ENCODE measurements at regions not wholly inside any gene's neighbourhood (a gene's known extent, or its start where the extent isn't known, plus 50 kb on each side); places are given as distances from the start of the nearest gene placed in this dataset.
"Not testable (repeated sequence)": the region's sequence is repeated elsewhere in the genome, so short reads cannot be mapped to it uniquely, and the experiment has no call there.

DNA sequence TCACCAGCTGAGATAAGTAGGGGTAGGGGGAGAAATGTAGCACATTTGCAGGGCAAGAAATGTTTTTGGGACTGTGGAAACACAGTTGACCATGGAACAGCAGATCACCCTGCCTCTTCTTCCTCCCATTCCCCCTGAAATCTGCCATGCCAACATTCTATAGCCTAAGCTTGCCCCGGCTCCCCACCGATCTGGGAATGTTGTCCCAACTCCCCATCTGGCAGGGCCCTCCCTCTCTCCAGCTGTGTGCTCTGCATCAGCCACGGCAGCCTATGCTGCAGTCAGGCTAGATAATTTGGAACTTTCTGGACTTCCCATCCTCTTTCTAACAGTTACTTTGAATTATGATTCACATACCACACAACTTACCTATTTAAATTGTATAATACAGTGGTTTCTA is 425.1 kb upstream of the RAB6C start:
- Histone ChIP-seq H3K36me3 (ENCODE audit: control insufficient read depth in 2 of 3, insufficient read depth in 3 of 3, low read length in 3 of 3) (no peaks in the 10 kb centered on the region), H3K27me3 (ENCODE audit: control insufficient read depth in 2 of 2, insufficient read depth in 2 of 2, low read length in 2 of 2) (no peaks in the 10 kb centered on the region), H3K27ac (ENCODE audit: low read depth, low read length) (no peak overlapping the region), H3K4me1 (ENCODE audit: control insufficient read depth in 2 of 2, insufficient read depth in 2 of 2, low read length in 2 of 2) (no peaks in the 10 kb centered on the region), H3K9me3 (ENCODE audit: control insufficient read depth in 2 of 3, low read length in 3 of 3) (peaks cover 0 to 1% (median 0%) of the 10 kb centered on the region in 3 experiments), H3K4me3 (ENCODE audit: low read length) (no peak overlapping the region)
- peaks cover 0 to 16% (median 3%) of the 10 kb centered on the region in 5 donors for H3K27me3 Mint-ChIP-seq
- no peak for DNase-seq
- intact Hi-C loops (cut with micrococcal nuclease) = no loop called here
- no peak overlapping the region for H3K27ac Mint-ChIP-seq
- no peaks in the 10 kb centered on the region for H3K36me3 Mint-ChIP-seq
- peaks cover 0 to 10% (median 0%) of the 10 kb centered on the region in 11 donors for H3K9me3 Mint-ChIP-seq
- no peaks in the 10 kb centered on the region for H3K4me1 Mint-ChIP-seq
- H3K4me3 Mint-ChIP-seq = no peak overlapping the region
- ChIA-PET CTCF (no interaction called here), POLR2A (no interaction called here)
- ATAC-seq = no peak

DNA sequence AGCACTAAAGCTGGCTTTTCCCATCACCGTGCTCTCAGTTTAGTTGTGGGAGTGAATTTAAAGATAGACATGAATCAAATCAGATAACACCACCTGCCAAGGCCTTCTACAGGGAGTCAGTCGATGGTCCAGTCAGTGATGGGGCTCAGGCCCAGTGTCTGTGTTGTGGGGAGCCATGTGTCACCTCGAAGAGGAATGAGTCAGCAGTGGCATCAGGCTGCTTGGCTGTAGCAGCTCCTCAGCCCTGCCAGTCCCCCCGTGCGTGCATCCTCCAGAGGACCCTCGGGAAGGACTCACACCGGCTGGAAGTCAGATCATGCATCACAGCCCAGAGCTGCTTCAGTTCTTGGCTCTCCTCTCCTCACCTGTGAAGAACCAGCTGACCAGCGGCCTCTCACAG is 420.4 kb upstream of the RAB6C start:
- Mint-ChIP-seq H3K4me1 (no peaks in the 10 kb centered on the region), H3K36me3 (no peaks in the 10 kb centered on the region), H3K27me3 (peaks cover 0 to 7% (median 0%) of the 10 kb centered on the region in 5 donors), H3K9me3 (peaks cover 0 to 10% (median 1%) of the 10 kb centered on the region in 11 donors), H3K27ac (no peak overlapping the region), H3K4me3 (no peak overlapping the region)
- no peaks in the 10 kb centered on the region for H3K4me1 ChIP-seq (ENCODE audit: control insufficient read depth in 2 of 2, insufficient read depth in 2 of 2, low read length in 2 of 2)
- no peaks in the 10 kb centered on the region for H3K27me3 ChIP-seq (ENCODE audit: control insufficient read depth in 2 of 2, insufficient read depth in 2 of 2, low read length in 2 of 2)
- ChIA-PET POLR2A (no interaction called here), CTCF (no interaction called here)
- no peaks in the 10 kb centered on the region for H3K36me3 ChIP-seq (ENCODE audit: control insufficient read depth in 2 of 3, insufficient read depth in 3 of 3, low read length in 3 of 3)
- no peak for DNase-seq
- ATAC-seq = no peak
- peaks cover 0 to 6% (median 0%) of the 10 kb centered on the region in 3 experiments for H3K9me3 ChIP-seq (ENCODE audit: control insufficient read depth in 2 of 3, low read length in 3 of 3)
- intact Hi-C loops (cut with micrococcal nuclease) = no loop called here
- H3K27ac ChIP-seq (ENCODE audit: low read depth, low read length) = no peak overlapping the region
- H3K4me3 ChIP-seq (ENCODE audit: low read length) = no peak overlapping the region

- H3K36me3 Mint-ChIP-seq = peaks cover 0 to 10% (median 0%) of the 10 kb centered on the region in 5 donors
- intact Hi-C loops (cut with micrococcal nuclease) = no loop called here
- Histone ChIP-seq H3K4me3 (ENCODE audit: low read length) (no peak overlapping the region), H3K27ac (ENCODE audit: low read depth, low read length) (no peak overlapping the region), H3K9me3 (ENCODE audit: control insufficient read depth in 2 of 3, low read length in 3 of 3) (no peaks in the 10 kb centered on the region), H3K27me3 (ENCODE audit: control insufficient read depth in 2 of 2, insufficient read depth in 2 of 2, low read length in 2 of 2) (no peaks in the 10 kb centered on the region), H3K4me1 (ENCODE audit: control insufficient read depth in 2 of 2, insufficient read depth in 2 of 2, low read length in 2 of 2) (no peaks in the 10 kb centered on the region), H3K36me3 (ENCODE audit: control insufficient read depth in 2 of 3, insufficient read depth in 3 of 3, low read length in 3 of 3) (no peaks in the 10 kb centered on the region)
- DNase-seq (no peak), ATAC-seq (no peak)
- no peaks in the 10 kb centered on the region for H3K4me1 Mint-ChIP-seq
- CTCF ChIA-PET = no interaction called here
- H3K4me3 Mint-ChIP-seq = no peak overlapping the region
- H3K27ac Mint-ChIP-seq = no peak overlapping the region
- POLR2A ChIA-PET = no interaction called here
- H3K27me3 Mint-ChIP-seq = peaks cover 0 to 15% (median 9%) of the 10 kb centered on the region in 5 donors
- H3K9me3 Mint-ChIP-seq = peaks cover 0 to 30% (median 11%) of the 10 kb centered on the region in 11 donors
Observed at GRCh38 chr2:129565551-129566109, 413.8 kb upstream of the RAB6C start.

GRCh38 chr2:129570812-129571211 is 408.7 kb upstream of the RAB6C start:
- H3K36me3 ChIP-seq (ENCODE audit: control insufficient read depth in 2 of 3, insufficient read depth in 3 of 3, low read length in 3 of 3); CTCF ChIA-PET; H3K9me3 ChIP-seq (ENCODE audit: control insufficient read depth in 2 of 3, low read length in 3 of 3); H3K27ac ChIP-seq (ENCODE audit: low read depth, low read length); H3K4me1 Mint-ChIP-seq; H3K27ac Mint-ChIP-seq; ATAC-seq; POLR2A ChIA-PET; intact Hi-C loops (cut with micrococcal nuclease); H3K4me1 ChIP-seq (ENCODE audit: control insufficient read depth in 2 of 2, insufficient read depth in 2 of 2, low read length in 2 of 2); H3K4me3 Mint-ChIP-seq; H3K4me3 ChIP-seq (ENCODE audit: low read length); H3K27me3 ChIP-seq (ENCODE audit: control insufficient read depth in 2 of 2, insufficient read depth in 2 of 2, low read length in 2 of 2); DNase-seq: not testable (repeated sequence)
- H3K27me3 Mint-ChIP-seq = peaks cover 0 to 12% (median 4%) of the 10 kb centered on the region in 5 donors
- H3K9me3 Mint-ChIP-seq = peaks cover 0 to 53% (median 29%) of the 10 kb centered on the region in 11 donors
- H3K36me3 Mint-ChIP-seq = peaks cover 0 to 15% (median 0%) of the 10 kb centered on the region in 5 donors

- no peak overlapping the region for H3K4me3 Mint-ChIP-seq
- ChIA-PET CTCF (no interaction called here), POLR2A (no interaction called here)
- Histone ChIP-seq H3K27me3 (ENCODE audit: control insufficient read depth in 2 of 2, insufficient read depth in 2 of 2, low read length in 2 of 2) (no peaks in the 10 kb centered on the region), H3K9me3 (ENCODE audit: control insufficient read depth in 2 of 3, low read length in 3 of 3) (peaks cover 0 to 2% (median 0%) of the 10 kb centered on the region in 3 experiments), H3K4me1 (ENCODE audit: control insufficient read depth in 2 of 2, insufficient read depth in 2 of 2, low read length in 2 of 2) (no peaks in the 10 kb centered on the region), H3K36me3 (ENCODE audit: control insufficient read depth in 2 of 3, insufficient read depth in 3 of 3, low read length in 3 of 3) (no peaks in the 10 kb centered on the region), H3K4me3 (ENCODE audit: low read length) (no peak overlapping the region), H3K27ac (ENCODE audit: low read depth, low read length) (no peak overlapping the region)
- H3K27me3 Mint-ChIP-seq = peaks cover 0 to 11% (median 7%) of the 10 kb centered on the region in 5 donors
- H3K4me1 Mint-ChIP-seq = no peaks in the 10 kb centered on the region
- no peak for DNase-seq
- peaks cover 0 to 30% (median 21%) of the 10 kb centered on the region in 11 donors for H3K9me3 Mint-ChIP-seq
- peaks cover 0 to 5% (median 0%) of the 10 kb centered on the region in 5 donors for H3K36me3 Mint-ChIP-seq
- intact Hi-C loops (cut with micrococcal nuclease) = no loop called here
- no peak overlapping the region for H3K27ac Mint-ChIP-seq
- no peak for ATAC-seq
Observed at GRCh38 chr2:129575431-129575830, 404.0 kb upstream of the RAB6C start.

DNA sequence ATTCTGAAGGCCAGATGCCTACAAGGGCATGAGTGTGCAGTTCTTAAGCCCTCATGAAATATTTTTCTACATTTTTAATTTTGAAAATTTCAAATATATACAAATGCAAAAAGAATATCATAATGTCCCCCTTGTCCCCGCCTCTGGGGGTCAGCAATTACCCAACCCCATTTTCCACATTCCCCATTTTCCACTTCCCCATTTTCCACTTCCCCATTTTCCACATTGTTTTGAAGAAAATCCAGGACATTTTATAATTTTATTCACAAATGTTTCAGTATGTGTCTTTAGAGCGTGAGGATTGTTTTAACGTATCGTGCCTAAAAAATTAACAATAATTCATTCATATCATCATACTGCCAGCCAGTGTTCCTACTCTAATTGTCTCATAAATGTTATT is 403.6 kb upstream of the RAB6C start:
- Histone ChIP-seq H3K27me3 (ENCODE audit: control insufficient read depth in 2 of 2, insufficient read depth in 2 of 2, low read length in 2 of 2) (no peaks in the 10 kb centered on the region), H3K4me1 (ENCODE audit: control insufficient read depth in 2 of 2, insufficient read depth in 2 of 2, low read length in 2 of 2) (no peaks in the 10 kb centered on the region), H3K36me3 (ENCODE audit: control insufficient read depth in 2 of 3, insufficient read depth in 3 of 3, low read length in 3 of 3) (no peaks in the 10 kb centered on the region), H3K27ac (ENCODE audit: low read depth, low read length) (no peak overlapping the region), H3K4me3 (ENCODE audit: low read length) (no peak overlapping the region), H3K9me3 (ENCODE audit: control insufficient read depth in 2 of 3, low read length in 3 of 3) (peaks cover 0 to 7% (median 0%) of the 10 kb centered on the region in 3 experiments)
- DNase-seq (no peak), ATAC-seq (no peak)
- ChIA-PET POLR2A (no interaction called here), CTCF (no interaction called here)
- no peaks in the 10 kb centered on the region for H3K4me1 Mint-ChIP-seq
- H3K4me3 Mint-ChIP-seq = no peak overlapping the region
- intact Hi-C loops (cut with micrococcal nuclease) = no loop called here
- no peak overlapping the region for H3K27ac Mint-ChIP-seq
- H3K36me3 Mint-ChIP-seq = peaks cover 0 to 5% (median 0%) of the 10 kb centered on the region in 5 donors
- H3K27me3 Mint-ChIP-seq = peaks cover 0 to 12% (median 9%) of the 10 kb centered on the region in 5 donors
- H3K9me3 Mint-ChIP-seq = peaks cover 0 to 27% (median 19%) of the 10 kb centered on the region in 11 donors

DNA sequence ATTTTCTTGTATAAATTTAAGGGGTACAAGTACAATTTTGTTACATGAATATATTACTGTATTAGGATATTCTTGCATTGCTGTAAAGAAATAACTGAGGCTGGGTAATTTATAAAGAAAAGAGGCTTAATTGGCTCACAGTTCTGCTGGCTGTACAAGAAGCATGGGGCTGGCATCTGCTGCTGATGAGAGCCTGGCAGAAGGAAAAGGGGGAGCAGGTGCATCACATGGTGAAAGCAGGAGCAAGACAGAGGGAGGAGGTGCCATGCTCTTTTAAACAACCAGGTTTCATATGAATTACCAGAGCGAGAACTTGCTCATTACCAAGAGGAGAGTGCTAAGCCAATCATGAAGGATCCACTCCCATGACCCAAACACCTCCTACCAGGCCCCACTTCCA is 399.5 kb upstream of the RAB6C start:
- intact Hi-C loops (cut with micrococcal nuclease) = no loop called here

More for the DNA sequence above, 399.5 kb upstream of the RAB6C start:
- Mint-ChIP-seq H3K36me3 (peaks cover 0 to 8% (median 0%) of the 10 kb centered on the region in 5 donors), H3K4me1 (no peaks in the 10 kb centered on the region), H3K9me3 (peaks cover 0 to 20% (median 7%) of the 10 kb centered on the region in 11 donors), H3K27me3 (peaks cover 0 to 12% (median 9%) of the 10 kb centered on the region in 5 donors), H3K27ac (no peak overlapping the region), H3K4me3 (no peak overlapping the region)
- ATAC-seq (no peak), DNase-seq (no peak)
- POLR2A ChIA-PET = no interaction called here
- CTCF ChIA-PET = no interaction called here
- H3K27me3 ChIP-seq (ENCODE audit: control insufficient read depth in 2 of 2, insufficient read depth in 2 of 2, low read length in 2 of 2) = no peaks in the 10 kb centered on the region
- H3K27ac ChIP-seq (ENCODE audit: low read depth, low read length) = no peak overlapping the region
- H3K4me1 ChIP-seq (ENCODE audit: control insufficient read depth in 2 of 2, insufficient read depth in 2 of 2, low read length in 2 of 2) = no peaks in the 10 kb centered on the region
- H3K4me3 ChIP-seq (ENCODE audit: low read length) = no peak overlapping the region
- H3K36me3 ChIP-seq (ENCODE audit: control insufficient read depth in 2 of 3, insufficient read depth in 3 of 3, low read length in 3 of 3) = no peaks in the 10 kb centered on the region
- peaks cover 0 to 14% (median 0%) of the 10 kb centered on the region in 3 experiments for H3K9me3 ChIP-seq (ENCODE audit: control insufficient read depth in 2 of 3, low read length in 3 of 3)

Data from naive thymus-derived CD4-positive, alpha-beta T cell (primary cell).